ENCODE measurements at regions not wholly inside any gene's neighbourhood (a gene's known extent, or its start where the extent isn't known, plus 50 kb on each side); places are given as distances from the start of the nearest gene placed in this dataset.

GRCh38 chr2:175631245-175631623, 370.8 kb downstream of the LNPK start:
- DNase-seq (ENCODE audit: low read depth in 1 of 2, low spot score in 1 of 2): no peak
- TF ChIP-seq JUND (IDR thresholded peaks at IDR 0.05; ENCODE audit: low read depth): no peak
- in situ Hi-C loops (cut with HindIII; ENCODE audit: low pct_unique_long_range_greater_than_20kb, low sequenced_read_pairs): no loop called here

- in situ Hi-C loops (cut with HindIII; ENCODE audit: low pct_unique_long_range_greater_than_20kb, low sequenced_read_pairs): no loop called here
- peak in 1 of 2 experiments; percentile 18 for DNase-seq (ENCODE audit: low read depth in 1 of 2, low spot score in 1 of 2)
- TF ChIP-seq JUND (IDR thresholded peaks at IDR 0.05; ENCODE audit: low read depth): no peak
These were observed 371.5 kb downstream of the LNPK start for GRCh38 chr2:175630280-175631244.

- DNase-seq (ENCODE audit: low read depth in 1 of 2, low spot score in 1 of 2): no peak
- TF ChIP-seq JUND (IDR thresholded peaks at IDR 0.05; ENCODE audit: low read depth): no peak
- in situ Hi-C loops (cut with HindIII; ENCODE audit: low pct_unique_long_range_greater_than_20kb, low sequenced_read_pairs): no loop called here
These were observed 373.8 kb downstream of the LNPK start for GRCh38 chr2:175628243-175628642.

- no peak for TF ChIP-seq JUND (IDR thresholded peaks at IDR 0.05; ENCODE audit: low read depth)
- no peak for DNase-seq (ENCODE audit: low read depth in 1 of 2, low spot score in 1 of 2)
- in situ Hi-C loops (cut with HindIII; ENCODE audit: low pct_unique_long_range_greater_than_20kb, low sequenced_read_pairs): no loop called here
These were observed 374.7 kb downstream of the LNPK start for GRCh38 chr2:175627405-175627804.

GRCh38 chr2:175626796-175627195, 375.3 kb downstream of the LNPK start:
- no peak for DNase-seq (ENCODE audit: low read depth in 1 of 2, low spot score in 1 of 2)
- no peak for TF ChIP-seq JUND (IDR thresholded peaks at IDR 0.05; ENCODE audit: low read depth)
- in situ Hi-C loops (cut with HindIII; ENCODE audit: low pct_unique_long_range_greater_than_20kb, low sequenced_read_pairs): no loop called here

- TF ChIP-seq JUND (IDR thresholded peaks at IDR 0.05; ENCODE audit: low read depth): no peak
- in situ Hi-C loops (cut with HindIII; ENCODE audit: low pct_unique_long_range_greater_than_20kb, low sequenced_read_pairs): no loop called here
- no peak for DNase-seq (ENCODE audit: low read depth in 1 of 2, low spot score in 1 of 2)
These were observed 377.3 kb downstream of the LNPK start for GRCh38 chr2:175624785-175625184.

GRCh38 chr2:175624211-175624761, 377.8 kb downstream of the LNPK start:
- in situ Hi-C loops (cut with HindIII; ENCODE audit: low pct_unique_long_range_greater_than_20kb, low sequenced_read_pairs): no loop called here
- no peak for DNase-seq (ENCODE audit: low read depth in 1 of 2, low spot score in 1 of 2)

GRCh38 chr2:175621821-175622220, 380.2 kb downstream of the LNPK start:
- TF ChIP-seq JUND (IDR thresholded peaks at IDR 0.05; ENCODE audit: low read depth): no peak
- no peak for DNase-seq (ENCODE audit: low read depth in 1 of 2, low spot score in 1 of 2)
- in situ Hi-C loops (cut with HindIII; ENCODE audit: low pct_unique_long_range_greater_than_20kb, low sequenced_read_pairs): no loop called here

More at GRCh38 chr2:175624211-175624761, 377.8 kb downstream of the LNPK start:
- no peak for TF ChIP-seq JUND (IDR thresholded peaks at IDR 0.05; ENCODE audit: low read depth)

- no peak for TF ChIP-seq JUND (IDR thresholded peaks at IDR 0.05; ENCODE audit: low read depth)
- DNase-seq (ENCODE audit: low read depth in 1 of 2, low spot score in 1 of 2): no peak
- in situ Hi-C loops (cut with HindIII; ENCODE audit: low pct_unique_long_range_greater_than_20kb, low sequenced_read_pairs): no loop called here
These were observed 382.0 kb downstream of the LNPK start for GRCh38 chr2:175620106-175620505.

GRCh38 chr2:175619179-175620045, 382.7 kb downstream of the LNPK start:
- no peak for TF ChIP-seq JUND (IDR thresholded peaks at IDR 0.05; ENCODE audit: low read depth)
- in situ Hi-C loops (cut with HindIII; ENCODE audit: low pct_unique_long_range_greater_than_20kb, low sequenced_read_pairs): no loop called here
- no peak for DNase-seq (ENCODE audit: low read depth in 1 of 2, low spot score in 1 of 2)

- no peak for TF ChIP-seq JUND (IDR thresholded peaks at IDR 0.05; ENCODE audit: low read depth)
- in situ Hi-C loops (cut with HindIII; ENCODE audit: low pct_unique_long_range_greater_than_20kb, low sequenced_read_pairs): no loop called here
These were observed 389.8 kb downstream of the LNPK start for GRCh38 chr2:175612280-175612679.

GRCh38 chr2:175606010-175606841, 395.8 kb downstream of the LNPK start:
- DNase-seq (ENCODE audit: low read depth in 1 of 2, low spot score in 1 of 2): peak in 1 of 2 experiments; percentile 66
- TF ChIP-seq JUND (IDR thresholded peaks at IDR 0.05; ENCODE audit: low read depth): 0 out of 2 replicates have a peak, but pooled peaks have one; percentile 21
- in situ Hi-C loops (cut with HindIII; ENCODE audit: low pct_unique_long_range_greater_than_20kb, low sequenced_read_pairs): no loop called here

More at GRCh38 chr2:175612280-175612679, 389.8 kb downstream of the LNPK start:
- DNase-seq (ENCODE audit: low read depth in 1 of 2, low spot score in 1 of 2): no peak

Data from T47D (cell line).